Osteoblast (primary cell): ENCODE measurements at regions not wholly inside any gene's neighbourhood (a gene's known extent, or its start where the extent isn't known, plus 50 kb on each side); places are given as distances from the start of the nearest gene placed in this dataset.
"Not testable (repeated sequence)": the region's sequence is repeated elsewhere in the genome, so short reads cannot be mapped to it uniquely, and the experiment has no call there.

Experiments used
- DNase-seq: peaks from one replicate; pipeline ENCODE4 v3.0.0; 2011; ENCODE audit warnings: low spot score, mixed read lengths; ENCODE audit not compliant: insufficient read length; ENCODE audit errors: missing footprints
- H2AFZ ChIP-seq: 2 replicates; pipeline ENCODE4 v1.6.0; 2011; ENCODE audit warnings: mild to moderate bottlenecking, low read length
- H3K27ac ChIP-seq: 2 replicates; pipeline ENCODE4 v1.5.1; 2011; ENCODE audit warnings: mild to moderate bottlenecking, low read depth, low read length, moderate library complexity
- H3K27me3 ChIP-seq: 2 replicates; pipeline ENCODE4 v1.6.0; 2012; ENCODE audit warnings: mild to moderate bottlenecking, control low read depth, inconsistent platforms, low read length, moderate library complexity; ENCODE audit not compliant: insufficient read depth
- H3K36me3 ChIP-seq: 2 replicates; pipeline ENCODE4 v1.5.1; 2011; ENCODE audit warnings: mild to moderate bottlenecking, low read length, control low read depth, moderate library complexity; ENCODE audit not compliant: insufficient read depth
- H3K4me1 ChIP-seq: 2 replicates; pipeline ENCODE4 v1.5.1; 2011; ENCODE audit warnings: mild to moderate bottlenecking, low read length, control low read depth, moderate library complexity; ENCODE audit not compliant: insufficient read depth
- H3K4me2 ChIP-seq: 2 replicates; pipeline ENCODE4 v1.6.0; 2011; ENCODE audit warnings: mild to moderate bottlenecking, low read length; ENCODE audit not compliant: insufficient read depth
- H3K4me3 ChIP-seq: fragments of 200-600 bp; sonication (generic); 3 replicates; pipeline ENCODE4 v1.5.1; 2012; ENCODE audit warnings: mild to moderate bottlenecking, low read length, inconsistent platforms; ENCODE audit not compliant: insufficient read depth
- H3K79me2 ChIP-seq: 2 replicates; pipeline ENCODE4 v1.6.0; 2012; ENCODE audit warnings: mild to moderate bottlenecking, low read length, control low read depth, inconsistent platforms; ENCODE audit not compliant: insufficient read depth
- H3K9me3 ChIP-seq: 2 replicates; pipeline ENCODE4 v1.5.1; 2011; ENCODE audit warnings: low read depth, low read length, control low read depth
- H4K20me1 ChIP-seq: 2 replicates; pipeline ENCODE4 v1.6.0; 2012; ENCODE audit warnings: mild to moderate bottlenecking, low read length, control low read depth; ENCODE audit not compliant: insufficient read depth
- CTCF ChIP-seq: IDR thresholded peaks from 2 replicates; pipeline ENCODE4 v1.5.1; 2011; ENCODE audit warnings: mild to moderate bottlenecking, low read depth, low read length, moderate library complexity; ENCODE audit errors: extremely low read depth

- H3K79me2 ChIP-seq = no peaks in the 10 kb centered on the region
- no peaks in the 10 kb centered on the region for H3K36me3 ChIP-seq
- TF ChIP-seq CTCF = no peak
- no peak for DNase-seq
- no peak overlapping the region for H3K4me2 ChIP-seq
- no peaks in the 10 kb centered on the region for H3K9me3 ChIP-seq
- no peaks in the 10 kb centered on the region for H3K4me1 ChIP-seq
- H3K27ac ChIP-seq = no peak overlapping the region
- no peaks in the 10 kb centered on the region for H3K27me3 ChIP-seq
- H4K20me1 ChIP-seq = no peaks in the 10 kb centered on the region
- no peak overlapping the region for H2AFZ ChIP-seq
- no peak overlapping the region for H3K4me3 ChIP-seq
Observed at GRCh38 chr2:175709248-175709647, 292.8 kb downstream of the LNPK start.

- H3K4me3 ChIP-seq = no peak overlapping the region
- H2AFZ ChIP-seq = no peak overlapping the region
- H3K4me1 ChIP-seq = no peaks in the 10 kb centered on the region
- no peaks in the 10 kb centered on the region for H3K79me2 ChIP-seq
- DNase-seq = no peak
- H3K27ac ChIP-seq = no peak overlapping the region
- H3K9me3 ChIP-seq = no peaks in the 10 kb centered on the region
- no peaks in the 10 kb centered on the region for H3K27me3 ChIP-seq
- no peak overlapping the region for H3K4me2 ChIP-seq
- no peaks in the 10 kb centered on the region for H4K20me1 ChIP-seq
- H3K36me3 ChIP-seq = no peaks in the 10 kb centered on the region
- no peak for TF ChIP-seq CTCF
Observed at GRCh38 chr2:175707322-175707721, 294.7 kb downstream of the LNPK start.

- not testable (repeated sequence) for H3K9me3 ChIP-seq, H2AFZ ChIP-seq, H3K27me3 ChIP-seq, H3K36me3 ChIP-seq, H4K20me1 ChIP-seq, H3K4me3 ChIP-seq, H3K79me2 ChIP-seq, H3K4me1 ChIP-seq, H3K27ac ChIP-seq, DNase-seq, H3K4me2 ChIP-seq
Observed at GRCh38 chr2:175704568-175704967, 297.5 kb downstream of the LNPK start.

- H3K4me2 ChIP-seq = no peak overlapping the region
- H3K27me3 ChIP-seq = no peaks in the 10 kb centered on the region
- H3K9me3 ChIP-seq = no peaks in the 10 kb centered on the region
- no peak for TF ChIP-seq CTCF
- no peak for DNase-seq
- no peaks in the 10 kb centered on the region for H3K79me2 ChIP-seq
- no peaks in the 10 kb centered on the region for H4K20me1 ChIP-seq
- H3K4me1 ChIP-seq = no peaks in the 10 kb centered on the region
- H3K36me3 ChIP-seq = no peaks in the 10 kb centered on the region
- no peak overlapping the region for H3K4me3 ChIP-seq
- no peak overlapping the region for H3K27ac ChIP-seq
- no peak overlapping the region for H2AFZ ChIP-seq
Observed at GRCh38 chr2:175698061-175698460, 304.0 kb downstream of the LNPK start.
